Vagina (tissue), 2 donors: ENCODE measurements at regions not wholly inside any gene's neighbourhood (a gene's known extent, or its start where the extent isn't known, plus 50 kb on each side); places are given as distances from the start of the nearest gene placed in this dataset.

Experiments
- CTCF ChIP-seq, 3 experiments: fragments of 450-650 bp in 2 of 3; fragments of 200-600 bp in 1 of 3; sonication (generic) in 1 of 3; IDR thresholded peaks; one replicate each; pipeline ENCODE4 v1.5.1; 2017 to 2019; ENCODE audit warnings: antibody characterized with exemption in 3 of 3, mild to moderate bottlenecking in 2 of 3, moderate library complexity in 2 of 3
- POLR2AphosphoS5 ChIP-seq, 2 donors: sonication (generic); formaldehyde crosslinking; IDR thresholded peaks; one replicate each; pipeline ENCODE4 v1.9.0; 2017; ENCODE audit warnings: antibody characterized with exemption in 2 of 2, mild to moderate bottlenecking in 2 of 2, low read depth in 1 of 2; ENCODE audit not compliant: insufficient read depth in 1 of 2

GRCh38 chr4:104795264-104795939, 300.7 kb upstream of the CXXC4 start:
- TF ChIP-seq CTCF (IDR thresholded peaks at IDR 0.05) (no peak), POLR2AphosphoS5 (IDR thresholded peaks at IDR 0.05; ENCODE audit: insufficient read depth in 1 of 2, low read depth in 1 of 2) (no peak)
